Esophagus (tissue), 2 donors: ENCODE measurements at regions not wholly inside any gene's neighbourhood (a gene's known extent, or its start where the extent isn't known, plus 50 kb on each side); places are given as distances from the start of the nearest gene placed in this dataset.
"Not testable (repeated sequence)": the region's sequence is repeated elsewhere in the genome, so short reads cannot be mapped to it uniquely, and the experiment has no call there.

Source experiments
- H3K27ac ChIP-seq, 2 donors: one replicate each; pipeline ENCODE4 v1.5.1; 2013; ENCODE audit warnings: low read depth in 2 of 2, mild to moderate bottlenecking in 2 of 2, inconsistent platforms in 1 of 2, low read length in 1 of 2, moderate library complexity in 1 of 2
- H3K27me3 ChIP-seq, 2 donors: one replicate each; pipeline ENCODE4 v1.6.1; 2013; ENCODE audit warnings: low read length in 2 of 2, control low read depth in 1 of 2, mild to moderate bottlenecking in 1 of 2; ENCODE audit not compliant: insufficient read depth in 2 of 2, control insufficient read depth in 1 of 2
- H3K36me3 ChIP-seq, 2 donors: one replicate each; pipeline ENCODE4 v1.6.1; 2013; ENCODE audit warnings: low read length in 1 of 2; ENCODE audit not compliant: control insufficient read depth in 2 of 2, insufficient read depth in 2 of 2
- H3K4me1 ChIP-seq, 2 donors: one replicate each; pipeline ENCODE4 v1.6.1; 2013; ENCODE audit warnings: low read length in 1 of 2; ENCODE audit not compliant: control insufficient read depth in 2 of 2, insufficient read depth in 2 of 2
- H3K4me3 ChIP-seq, 2 donors: one replicate each; pipeline ENCODE4 v1.5.1; 2013; ENCODE audit warnings: low read length in 2 of 2, mild to moderate bottlenecking in 2 of 2, low read depth in 1 of 2, moderate library complexity in 1 of 2
- H3K9me3 ChIP-seq, 2 donors: one replicate each; pipeline ENCODE4 v1.6.1; 2013; ENCODE audit warnings: mild to moderate bottlenecking in 2 of 2, low read depth in 1 of 2, low read length in 1 of 2, moderate library complexity in 1 of 2; ENCODE audit not compliant: control insufficient read depth in 2 of 2, insufficient read depth in 1 of 2
- WGBS, 2 donors: extraction: QIAGEN DNeasy Blood & Tissue Kit; methylation state at CpG; one replicate each; pipeline ENCODE4 v1.1.7; 2013; 5-methylcytosine and 5-hydroxymethylcytosine counted together
- donor health status: healthy with polysubstance abuse.
- donor health status: Bipolar disorder and iron deficiency.

DNA sequence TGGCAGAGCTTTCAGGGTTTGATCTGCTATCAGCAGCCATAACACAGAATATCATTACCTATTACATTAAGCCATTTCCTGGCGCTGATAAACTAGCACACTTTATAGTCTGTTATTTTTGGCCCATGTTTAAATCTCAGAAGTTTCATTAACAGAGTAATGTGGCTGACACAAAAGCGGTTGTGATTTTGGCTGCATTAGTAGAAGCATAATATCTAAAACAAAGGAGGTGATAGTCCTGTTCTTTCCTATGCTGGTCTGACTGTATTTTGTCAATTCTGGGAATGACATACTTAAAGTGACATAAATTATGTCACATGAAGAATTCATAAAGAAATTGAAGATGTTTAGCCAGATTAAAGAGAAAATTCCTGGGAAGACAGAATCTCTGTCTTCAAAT lies 151.3 kb upstream of the KCND3 start:
- H3K36me3 ChIP-seq, result no peaks in the 10 kb centered on the region
- H3K27me3 ChIP-seq, result no peaks in the 10 kb centered on the region
- no peak overlapping the region for H3K27ac ChIP-seq
- H3K4me1 ChIP-seq, result no peaks in the 10 kb centered on the region
- H3K9me3 ChIP-seq, result no peaks in the 10 kb centered on the region
- WGBS, 2 donors, result 42 to 46% methylated on average over 2 of the region's 2 CpGs
- no peak overlapping the region for H3K4me3 ChIP-seq

DNA sequence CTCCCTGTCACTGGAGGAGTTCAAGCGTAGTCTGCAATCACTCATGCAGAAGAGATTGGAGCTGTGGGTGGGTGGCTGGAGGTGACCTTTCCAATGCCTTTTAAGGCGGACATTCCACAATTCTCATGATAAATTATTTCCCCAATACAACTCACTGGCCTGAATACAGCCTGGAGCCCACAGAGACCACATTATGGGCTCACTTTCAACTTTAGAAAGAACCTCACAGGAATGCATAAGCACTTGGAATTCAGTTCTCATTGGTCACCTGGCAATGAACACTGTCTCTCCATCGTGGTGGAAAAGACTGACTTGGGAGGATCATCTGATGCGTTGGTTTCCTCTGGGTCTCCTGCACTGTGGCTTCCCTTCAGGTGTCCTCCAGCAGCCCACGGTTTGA lies 151.8 kb upstream of the KCND3 start:
- Histone ChIP-seq H3K36me3 (no peaks in the 10 kb centered on the region), H3K27me3 (no peaks in the 10 kb centered on the region), H3K4me1 (no peaks in the 10 kb centered on the region), H3K9me3 (no peaks in the 10 kb centered on the region), H3K4me3 (no peak overlapping the region), H3K27ac (no peak overlapping the region)
- 49 to 53% methylated on average over 5 of the region's 5 CpGs for WGBS, 2 donors

DNA sequence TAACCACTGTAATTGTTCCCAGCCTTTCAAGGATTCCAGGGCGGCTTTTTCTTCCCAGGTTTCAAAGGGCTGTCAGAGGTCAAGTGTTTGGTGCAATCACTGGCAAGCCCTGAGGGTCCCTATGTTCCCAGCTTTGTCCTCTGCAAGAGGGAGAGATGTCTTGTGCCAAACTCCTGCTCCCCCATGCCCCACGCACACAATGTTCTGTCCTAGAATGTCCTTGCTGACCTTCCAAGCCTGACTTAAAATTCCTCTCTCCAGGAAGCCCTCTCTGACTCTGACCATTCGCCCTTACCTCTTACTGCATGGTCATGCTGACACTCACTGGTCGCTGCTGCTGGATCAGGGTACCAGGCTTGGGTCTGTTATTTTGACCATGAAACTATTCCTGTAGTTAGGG lies 152.5 kb upstream of the KCND3 start:
- H3K27me3 ChIP-seq, result no peaks in the 10 kb centered on the region
- WGBS, 2 donors, result 62 to 67% methylated on average over 4 of the region's 4 CpGs
- H3K4me3 ChIP-seq, result no peak overlapping the region
- H3K9me3 ChIP-seq, result no peaks in the 10 kb centered on the region
- no peaks in the 10 kb centered on the region for H3K36me3 ChIP-seq
- no peak overlapping the region for H3K27ac ChIP-seq
- H3K4me1 ChIP-seq, result no peaks in the 10 kb centered on the region

DNA sequence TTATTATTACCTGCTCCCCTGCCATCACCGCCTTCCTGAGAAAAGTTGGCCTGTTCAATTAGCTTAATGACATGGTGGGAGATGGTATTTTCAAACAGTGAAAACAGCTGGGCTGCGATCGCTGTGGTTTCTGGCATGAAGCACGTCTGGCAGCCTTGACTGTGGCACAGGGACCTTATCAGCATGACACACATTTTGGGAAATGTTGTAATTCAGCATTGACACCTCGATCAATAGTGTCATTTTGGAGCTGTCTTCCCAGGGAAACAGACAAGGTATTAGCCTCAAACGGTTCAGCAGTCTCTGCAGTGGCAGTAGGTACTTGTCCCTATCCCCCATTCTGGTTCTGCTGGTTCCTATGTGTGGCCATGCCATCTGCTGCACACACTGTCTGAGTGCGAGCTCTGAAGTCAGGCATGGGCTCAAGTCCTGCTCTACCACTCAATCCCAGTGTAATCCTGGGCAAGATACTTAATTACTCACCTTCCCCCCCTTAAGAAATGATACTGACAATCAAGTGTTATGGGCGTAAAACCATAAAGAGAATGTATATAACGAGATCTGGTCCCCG lies 154.5 kb upstream of the KCND3 start:
- Histone ChIP-seq H3K36me3 (no peaks in the 10 kb centered on the region), H3K27me3 (no peaks in the 10 kb centered on the region), H3K27ac (no peak overlapping the region), H3K4me1 (no peaks in the 10 kb centered on the region), H3K4me3 (no peak overlapping the region), H3K9me3 (no peaks in the 10 kb centered on the region)
- WGBS, 2 donors, result 70 to 74% methylated on average over 10 of the region's 10 CpGs

DNA sequence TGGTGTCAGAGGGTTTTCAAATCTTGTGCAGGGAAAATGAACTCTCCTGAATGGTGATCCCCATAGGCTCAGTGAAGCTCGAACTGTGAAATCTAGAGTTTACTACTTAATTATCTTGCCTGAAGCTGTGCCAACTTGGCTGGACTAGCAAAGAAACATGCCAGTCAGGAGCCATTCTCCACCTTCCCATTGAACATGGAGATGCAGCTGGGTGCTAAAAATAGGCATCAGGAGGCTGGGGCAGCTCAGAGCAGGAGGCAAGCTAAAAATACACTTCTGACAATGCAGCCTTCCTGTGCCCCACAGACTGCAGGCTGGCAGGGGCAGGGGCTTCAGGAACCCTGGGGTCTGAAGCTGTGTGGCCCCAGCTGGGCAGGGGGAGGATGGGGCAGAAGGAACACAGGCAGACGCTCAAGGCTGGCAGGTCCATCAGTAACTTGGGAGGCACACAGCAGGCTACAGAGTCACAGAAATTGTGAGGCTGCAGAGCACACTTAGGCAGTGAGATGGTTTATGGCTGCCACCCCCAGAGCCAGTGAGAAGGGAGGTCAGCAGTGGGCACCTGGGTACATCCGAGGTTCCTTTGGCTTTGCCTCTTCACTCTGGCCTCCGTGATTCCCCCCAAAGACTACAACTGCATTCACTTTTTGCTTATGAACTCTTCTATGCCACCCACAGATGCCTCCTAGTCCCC lies 155.4 kb upstream of the KCND3 start:
- 51% methylated on average over 4 of the region's 4 CpGs for WGBS, 2 donors

DNA sequence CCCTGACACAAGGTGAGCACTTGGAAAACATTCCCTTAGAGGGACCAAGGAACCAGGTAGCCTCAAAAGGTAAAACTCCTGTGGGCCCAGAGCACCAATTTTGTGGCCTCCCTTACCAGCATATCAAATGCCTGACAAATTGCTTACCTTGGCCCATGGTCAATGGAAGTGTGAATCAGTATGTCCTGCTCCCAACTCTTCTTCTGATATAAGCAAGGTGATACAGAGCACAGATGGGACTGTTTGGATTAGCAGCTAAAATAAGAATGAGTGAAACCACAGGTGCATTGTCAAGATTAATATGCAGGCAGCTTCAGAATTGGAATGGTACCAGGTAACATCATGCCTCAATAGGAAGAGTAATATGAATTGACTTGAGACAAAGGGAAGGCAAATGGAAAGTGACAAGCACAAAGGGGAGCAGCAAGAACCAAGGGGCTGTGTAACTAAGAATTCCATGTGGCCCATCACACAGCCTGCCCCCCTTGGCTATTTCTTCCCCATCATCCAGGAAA lies 156.8 kb upstream of the KCND3 start:
- Histone ChIP-seq H3K27me3 (no peaks in the 10 kb centered on the region), H3K36me3 (no peaks in the 10 kb centered on the region), H3K4me3 (no peak overlapping the region), H3K4me1 (no peaks in the 10 kb centered on the region), H3K9me3 (peaks cover 0 to 2% of the 10 kb centered on the region in 2 donors), H3K27ac (no peak overlapping the region)

More for the DNA sequence above, 155.4 kb upstream of the KCND3 start:
- Histone ChIP-seq H3K9me3 (peaks cover 0 to 2% of the 10 kb centered on the region in 2 donors), H3K36me3 (no peaks in the 10 kb centered on the region), H3K4me3 (no peak overlapping the region), H3K4me1 (no peaks in the 10 kb centered on the region), H3K27me3 (no peaks in the 10 kb centered on the region), H3K27ac (no peak overlapping the region)

DNA sequence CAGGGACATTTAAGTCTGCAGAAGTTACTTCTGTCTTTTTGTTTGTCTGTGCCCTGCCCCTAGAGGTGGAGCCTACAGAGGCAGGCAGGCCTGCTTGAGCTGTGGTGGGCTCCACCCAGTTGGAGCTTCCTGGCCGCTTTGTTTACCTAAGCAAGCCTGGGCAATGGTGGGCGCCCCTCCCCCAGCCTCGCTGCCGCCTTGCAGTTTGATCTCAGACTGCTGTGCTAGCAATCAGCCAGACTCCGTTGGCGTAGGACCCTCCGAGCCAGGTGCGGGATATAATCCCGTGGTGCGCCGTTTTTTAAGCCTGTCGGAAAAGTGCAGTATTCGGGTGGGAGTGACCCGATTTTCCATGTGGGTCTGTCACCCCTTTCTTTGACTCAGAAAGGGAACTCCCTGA lies 170.7 kb upstream of the KCND3 start:
- H3K4me1 ChIP-seq, H3K9me3 ChIP-seq, H3K27me3 ChIP-seq, H3K27ac ChIP-seq, H3K36me3 ChIP-seq, H3K4me3 ChIP-seq: not testable (repeated sequence)
- WGBS, 2 donors, result 58 to 77% methylated on average over 14 of the region's 14 CpGs

DNA sequence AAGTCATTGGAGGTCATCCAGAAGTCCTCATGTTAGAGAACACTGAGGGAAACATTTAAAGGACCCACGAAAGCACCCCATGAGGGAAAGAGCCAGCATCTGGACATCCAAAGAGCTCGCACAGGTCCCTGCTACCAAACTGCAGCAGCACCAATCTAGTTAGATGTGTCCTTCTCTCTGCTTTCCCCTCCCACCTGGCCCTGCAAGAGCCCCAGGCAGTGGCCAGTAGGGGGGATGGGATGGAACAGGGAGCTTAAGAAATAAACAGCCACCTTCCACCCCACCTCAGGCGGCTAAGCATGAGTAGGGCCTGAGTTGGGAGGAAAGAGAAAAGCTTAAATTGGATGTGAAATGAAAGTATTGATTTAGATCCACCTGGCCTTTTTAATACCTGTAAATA lies 175.9 kb upstream of the KCND3 start:
- 62 to 68% methylated on average over 3 of the region's 3 CpGs for WGBS, 2 donors
- Histone ChIP-seq H3K27me3 (no peaks in the 10 kb centered on the region), H3K4me1 (no peaks in the 10 kb centered on the region), H3K36me3 (no peaks in the 10 kb centered on the region), H3K9me3 (peaks cover 0 to 2% of the 10 kb centered on the region in 2 donors), H3K4me3 (no peak overlapping the region), H3K27ac (no peak overlapping the region)

DNA sequence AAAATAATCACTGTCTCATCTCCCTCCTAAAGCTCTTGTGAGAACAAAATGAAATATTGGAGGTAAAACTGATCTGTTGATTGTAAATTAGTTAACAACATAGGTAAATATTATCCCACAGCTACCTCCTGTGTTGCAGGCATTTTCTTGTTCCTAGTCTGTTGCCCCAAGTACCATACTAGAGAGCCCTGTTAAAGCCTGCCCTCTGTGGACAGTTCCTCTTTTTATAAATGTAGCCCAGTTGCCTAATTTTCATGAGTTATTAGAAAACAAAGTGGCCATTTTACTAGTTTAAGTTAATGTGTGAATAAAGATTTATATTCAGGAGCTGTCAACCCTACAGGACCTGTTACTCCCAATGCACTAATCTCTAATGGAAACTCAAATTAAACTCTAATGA lies 180.0 kb upstream of the KCND3 start:
- H3K4me3 ChIP-seq, result no peak overlapping the region
- no peaks in the 10 kb centered on the region for H3K4me1 ChIP-seq
- no peaks in the 10 kb centered on the region for H3K9me3 ChIP-seq

DNA sequence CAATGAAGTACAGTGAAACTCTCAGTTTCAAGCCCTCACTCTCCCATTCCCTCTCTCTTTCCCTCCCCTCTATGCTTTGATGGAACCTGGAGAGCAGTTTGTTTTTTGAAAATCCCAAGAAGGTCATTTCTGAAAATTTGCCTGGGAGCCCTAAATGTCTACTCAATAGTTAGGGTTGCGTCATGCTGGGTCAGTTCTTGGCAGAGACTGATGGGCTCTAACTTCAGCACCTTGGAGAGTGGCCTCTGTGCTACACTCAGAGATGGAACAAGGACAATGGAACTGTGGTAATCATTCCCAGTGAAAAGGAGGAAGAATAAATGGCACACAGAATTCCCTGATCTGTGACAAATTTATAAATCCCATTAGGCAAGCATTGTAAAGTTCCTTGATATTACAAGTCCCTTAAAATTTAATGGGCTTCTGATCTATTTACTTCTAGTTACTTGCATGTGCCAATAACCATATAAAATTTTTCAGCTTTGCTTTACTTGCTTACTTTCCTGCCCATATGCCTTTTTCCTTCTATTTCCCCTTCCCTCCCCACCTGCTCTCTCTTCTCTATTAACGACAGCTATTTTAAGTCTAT lies 182.9 kb upstream of the KCND3 start:
- no peak overlapping the region for H3K4me3 ChIP-seq
- no peaks in the 10 kb centered on the region for H3K4me1 ChIP-seq
- no peaks in the 10 kb centered on the region for H3K9me3 ChIP-seq
- H3K27me3 ChIP-seq, result no peaks in the 10 kb centered on the region
- WGBS, 2 donors, result 14 to 21% methylated on average over 2 of the region's 2 CpGs
- no peaks in the 10 kb centered on the region for H3K36me3 ChIP-seq
- H3K27ac ChIP-seq, result no peak overlapping the region

More for the DNA sequence above, 180.0 kb upstream of the KCND3 start:
- H3K27me3 ChIP-seq, result no peaks in the 10 kb centered on the region
- no peaks in the 10 kb centered on the region for H3K36me3 ChIP-seq
- no peak overlapping the region for H3K27ac ChIP-seq
